Fibroblast of skin of abdomen (primary cell): ENCODE measurements at regions not wholly inside any gene's neighbourhood (a gene's known extent, or its start where the extent isn't known, plus 50 kb on each side); places are given as distances from the start of the nearest gene placed in this dataset.
A peak's percentile ranks its signal among the peaks of the same experiment; 100 is the strongest.

Experiments
- DNase-seq: peaks from one replicate; pipeline ENCODE4 v3.0.0-alpha.2; 2013

DNA sequence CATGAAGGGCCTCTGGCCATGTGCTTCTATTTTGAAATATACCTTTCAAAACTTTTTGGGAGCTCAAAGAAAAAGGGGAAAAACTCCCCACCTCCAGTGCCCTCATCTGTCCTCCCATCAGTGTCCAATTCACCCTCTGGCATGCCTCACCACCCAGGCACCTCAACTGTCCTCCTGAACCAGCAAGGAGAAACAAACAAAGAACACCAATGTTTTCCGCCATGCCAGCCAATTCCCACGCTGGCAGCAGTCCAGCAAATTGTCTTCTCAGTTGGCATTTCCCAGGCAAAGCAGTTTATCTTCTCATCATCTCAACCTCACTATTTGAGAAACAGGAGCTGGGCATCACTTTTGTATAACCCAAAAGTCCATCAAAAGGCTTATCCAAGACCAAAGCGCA is 496.9 kb downstream of the SOX6 start:
- no peak for DNase-seq

DNA sequence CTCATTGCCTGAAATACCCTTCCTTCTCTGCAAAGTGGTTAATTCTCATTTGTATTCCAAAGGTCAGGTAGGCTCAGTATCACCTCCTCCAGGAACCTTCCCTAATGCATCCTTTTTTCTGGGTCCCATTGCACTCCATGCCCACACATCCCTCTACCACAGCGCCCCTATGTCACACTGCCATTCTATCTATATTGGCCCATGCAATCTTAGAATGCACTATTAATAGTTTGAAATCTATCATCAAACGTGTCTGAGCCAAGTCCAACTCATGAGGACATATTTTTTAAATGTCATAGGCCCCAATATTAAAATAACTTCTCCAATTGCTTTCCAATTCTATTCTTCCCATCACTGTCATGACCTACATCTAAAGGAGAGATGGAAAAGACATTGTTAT is 495.1 kb downstream of the SOX6 start:
- DNase-seq = no peak

DNA sequence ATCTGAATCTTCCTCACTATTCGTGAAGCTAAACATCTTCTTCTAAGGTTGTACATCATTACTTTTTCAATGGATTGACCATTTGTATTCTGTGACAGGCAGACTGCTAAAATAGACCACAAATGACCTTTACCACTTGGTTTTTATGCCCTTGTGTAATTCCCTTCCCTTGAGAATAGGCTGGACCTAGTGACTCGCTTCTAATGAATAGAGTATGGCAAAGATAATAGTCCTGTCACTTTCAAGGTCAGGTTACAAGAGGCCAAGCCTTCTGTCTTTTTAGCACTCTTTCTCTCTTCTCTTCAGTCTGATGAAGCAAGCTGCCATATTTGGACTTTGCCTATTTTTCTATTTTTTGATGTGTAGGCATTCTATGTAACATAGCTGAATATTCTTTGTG is 492.9 kb downstream of the SOX6 start:
- DNase-seq = no peak

DNA sequence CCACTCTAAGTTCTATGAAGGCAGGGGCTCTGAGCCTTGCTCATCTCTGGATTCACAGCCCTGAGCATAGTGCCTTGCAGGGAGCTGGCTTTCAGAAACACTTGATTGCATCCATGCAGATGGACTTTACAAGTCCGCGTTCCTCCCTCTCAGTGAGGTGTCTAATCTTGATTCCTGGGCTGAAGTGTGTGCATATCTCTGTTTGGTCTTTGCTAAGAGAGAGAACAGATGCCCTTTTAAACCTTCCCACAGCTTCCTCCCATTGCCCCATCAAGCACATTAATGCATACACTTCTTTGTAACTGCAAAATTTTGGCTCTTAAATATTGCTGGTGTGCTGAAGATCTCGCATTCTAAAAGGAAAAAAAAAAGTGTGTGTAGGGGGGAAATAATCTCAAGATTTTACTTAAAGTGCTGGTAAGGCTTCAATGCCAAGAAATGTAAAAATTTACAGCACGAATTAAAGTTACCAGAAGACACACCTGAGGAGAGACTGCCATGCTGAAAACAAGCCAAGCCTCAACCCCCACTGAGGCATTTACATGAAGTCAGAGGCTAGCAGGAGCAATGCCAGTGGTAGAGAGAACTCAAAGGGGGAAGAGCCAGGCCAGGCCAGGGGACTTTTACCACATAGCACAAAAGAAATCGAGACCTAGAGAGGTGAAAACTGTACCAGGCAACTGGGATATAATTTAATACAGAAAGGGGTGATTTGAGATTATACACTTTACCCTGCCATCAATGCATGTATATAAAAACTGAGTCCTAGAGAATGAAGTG is 492.1 kb downstream of the SOX6 start:
- no peak for DNase-seq

DNA sequence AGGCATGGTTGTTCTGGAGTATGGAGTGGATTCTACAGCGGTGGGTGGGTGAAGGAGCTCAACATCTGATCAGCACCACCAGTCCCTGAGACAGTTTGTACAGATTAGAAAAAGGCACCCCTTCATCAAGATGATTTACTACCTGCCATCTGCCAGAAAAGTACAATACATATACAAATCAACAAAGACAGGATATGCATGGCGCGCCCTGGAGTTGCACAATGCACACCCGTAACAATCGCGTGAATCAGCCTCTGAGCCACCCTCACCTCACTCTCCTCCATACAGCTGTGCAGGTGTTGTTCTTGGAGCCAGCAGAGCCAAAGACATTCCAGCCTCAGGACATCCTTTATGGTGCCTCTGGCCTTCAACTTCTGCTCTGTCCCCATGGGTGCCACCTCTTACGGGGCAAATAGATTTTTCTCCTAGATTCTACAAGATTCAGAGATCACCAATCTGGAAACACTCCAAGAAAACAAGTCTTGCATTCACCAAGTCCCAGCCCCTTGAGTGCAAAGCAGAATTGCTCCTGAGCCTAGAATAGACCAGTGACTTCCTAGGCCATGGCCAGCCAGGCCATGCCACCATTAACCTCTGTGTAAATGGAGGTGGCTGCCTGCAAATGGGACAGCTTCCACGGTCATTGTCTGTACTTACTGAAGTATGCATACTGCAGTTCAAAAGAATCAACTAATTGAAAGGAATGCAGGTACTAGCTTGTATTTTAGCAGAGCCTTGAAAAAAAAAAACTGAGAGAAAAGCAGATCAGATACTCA is 490.9 kb downstream of the SOX6 start:
- no peak for DNase-seq

DNA sequence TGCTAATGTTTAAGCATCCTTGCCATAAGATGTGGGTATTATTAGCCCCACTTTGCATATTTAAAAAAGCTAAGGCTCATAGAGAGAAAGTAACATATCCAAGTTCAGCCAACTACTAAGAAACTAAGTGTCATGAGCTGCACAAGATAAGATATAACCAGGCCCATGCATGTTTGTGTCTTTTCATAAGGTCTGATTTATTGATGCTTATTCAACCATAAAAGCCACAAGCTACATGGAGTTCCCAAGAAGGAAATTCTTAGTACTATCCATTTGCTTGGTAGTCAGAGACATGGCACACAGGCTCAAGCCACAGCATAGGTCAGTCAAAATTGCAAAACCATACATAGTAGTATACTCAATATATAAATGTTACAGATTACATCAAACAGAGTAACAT is 488.5 kb downstream of the SOX6 start:
- DNase-seq = no peak

DNA sequence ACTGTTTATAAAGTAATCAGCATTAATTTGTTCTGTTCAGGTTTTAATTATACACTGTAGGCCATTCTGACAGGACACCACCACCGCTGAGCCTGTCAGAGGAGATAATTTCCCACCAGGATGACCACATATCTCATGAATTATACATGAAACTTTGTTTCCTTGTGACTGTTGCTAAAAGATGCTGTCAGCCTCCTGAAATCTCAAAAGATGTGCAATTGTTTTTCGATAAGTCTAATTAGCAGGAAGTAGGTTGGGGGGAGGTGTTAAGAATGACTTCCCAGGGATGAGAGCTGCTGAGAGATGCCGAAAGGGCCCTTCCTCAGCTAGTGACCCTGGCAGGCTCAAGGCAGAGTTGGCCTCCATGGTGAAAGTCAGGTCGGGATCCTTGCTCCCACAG is 485.4 kb downstream of the SOX6 start:
- DNase-seq = no peak

DNA sequence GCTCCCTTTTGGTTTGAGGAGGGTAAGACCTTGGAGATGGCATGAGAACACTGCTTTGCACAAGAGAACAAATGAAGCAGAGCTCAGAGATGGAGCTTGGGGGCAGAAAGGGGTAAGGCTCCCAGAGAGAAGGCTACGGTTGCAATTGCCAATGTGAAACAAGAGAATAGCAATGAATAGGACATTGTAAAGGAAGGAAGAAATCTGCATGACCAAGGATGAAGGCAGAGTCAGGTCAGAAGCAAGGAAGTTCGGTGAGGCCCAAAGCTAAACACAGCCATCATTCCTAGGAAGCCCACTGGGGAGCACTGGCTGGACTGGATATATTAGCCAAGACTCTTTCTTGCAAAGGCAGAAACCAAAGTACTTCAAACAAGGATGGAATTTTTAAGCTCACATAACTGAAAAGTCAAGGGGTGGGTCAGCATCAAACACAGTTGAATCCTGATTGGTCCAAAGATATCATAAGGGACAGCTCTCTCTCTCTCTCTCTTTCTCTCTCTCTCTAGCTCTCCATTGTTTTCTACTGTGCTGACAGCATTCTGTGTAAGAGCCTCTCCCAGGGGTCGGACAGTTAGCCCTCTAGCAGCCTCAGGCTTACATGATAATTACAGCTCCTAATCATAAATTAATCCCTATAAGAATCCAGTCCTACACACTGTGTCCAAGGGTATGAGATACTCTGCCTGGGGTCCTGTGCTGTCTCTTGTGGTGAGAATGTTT is 484.3 kb downstream of the SOX6 start:
- no peak for DNase-seq

DNA sequence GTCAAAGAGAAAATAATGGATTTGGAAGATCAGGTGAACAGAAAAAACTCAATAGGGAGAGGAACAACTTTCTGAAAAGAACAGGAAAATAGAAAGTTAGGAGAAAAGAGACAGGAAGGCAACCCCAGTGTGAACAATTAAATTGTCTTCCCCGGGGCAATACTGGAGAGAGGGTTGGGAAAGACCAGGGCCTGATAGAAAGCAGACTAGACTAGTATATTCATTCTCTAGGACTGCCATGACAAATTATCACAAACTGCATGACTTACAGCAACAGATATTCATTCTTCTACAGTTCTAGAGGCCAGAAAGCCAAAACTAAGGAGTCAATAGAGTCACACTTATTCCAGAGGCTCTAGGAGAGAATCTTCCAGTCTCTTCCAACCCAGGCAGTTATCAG is 482.8 kb downstream of the SOX6 start:
- no peak for DNase-seq

DNA sequence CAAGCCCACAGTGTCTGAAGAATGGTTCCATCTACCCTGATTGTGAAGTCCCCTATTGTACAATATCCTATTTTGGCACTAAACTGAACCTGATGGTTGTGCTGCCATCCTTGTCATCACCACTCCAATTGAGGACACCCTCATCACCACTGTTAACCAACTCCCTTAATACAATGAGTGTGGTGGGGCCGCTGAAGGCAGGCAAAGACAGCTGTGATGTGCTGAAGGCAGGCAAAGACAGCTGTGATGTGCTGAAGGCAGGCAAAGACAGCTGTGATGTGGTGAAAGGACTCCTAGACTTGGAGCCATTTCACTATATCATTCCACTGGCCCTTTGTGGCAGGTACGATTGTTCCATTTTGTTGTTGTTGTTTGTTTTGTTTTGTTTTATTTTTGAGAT is 481.6 kb downstream of the SOX6 start:
- no peak for DNase-seq

DNA sequence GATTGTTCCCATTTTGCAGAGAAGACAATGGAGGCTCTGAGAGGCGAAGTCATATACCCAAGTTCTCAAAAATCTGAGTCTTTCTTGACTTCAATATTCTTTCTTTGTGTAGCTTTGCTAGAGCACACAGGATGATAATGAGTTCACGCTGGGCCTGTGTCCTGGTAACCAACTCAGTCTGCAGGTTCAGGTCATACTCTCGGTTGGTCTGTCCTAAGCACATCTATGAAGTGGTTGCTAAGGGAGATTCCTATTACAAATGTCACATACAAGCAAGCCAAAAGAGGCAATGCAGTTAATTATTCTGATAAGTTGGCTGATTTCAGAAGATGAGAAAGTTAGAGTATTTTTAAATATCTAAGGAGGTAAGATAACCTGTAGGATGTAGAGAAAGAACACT is 481.0 kb downstream of the SOX6 start:
- DNase-seq = no peak

DNA sequence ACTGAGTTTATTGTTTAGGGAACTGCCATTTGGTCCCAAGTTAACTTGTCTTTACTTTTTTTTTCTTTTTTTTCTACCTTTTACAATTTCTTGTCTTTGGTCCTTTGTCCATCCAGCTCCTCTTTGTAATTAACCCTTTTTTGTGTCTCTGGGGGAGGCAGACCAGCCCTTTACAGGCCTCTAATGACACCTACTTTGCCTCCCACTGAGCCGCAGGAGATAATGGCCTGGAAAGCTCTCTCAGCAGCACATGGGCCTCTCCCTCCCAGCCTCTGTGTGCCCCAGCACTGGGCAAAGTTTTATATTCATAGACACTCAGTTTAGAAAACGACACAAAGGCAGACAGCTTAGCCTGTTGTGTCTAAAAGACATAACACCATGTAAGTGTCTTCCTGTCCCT is 480.4 kb downstream of the SOX6 start:
- no peak for DNase-seq

DNA sequence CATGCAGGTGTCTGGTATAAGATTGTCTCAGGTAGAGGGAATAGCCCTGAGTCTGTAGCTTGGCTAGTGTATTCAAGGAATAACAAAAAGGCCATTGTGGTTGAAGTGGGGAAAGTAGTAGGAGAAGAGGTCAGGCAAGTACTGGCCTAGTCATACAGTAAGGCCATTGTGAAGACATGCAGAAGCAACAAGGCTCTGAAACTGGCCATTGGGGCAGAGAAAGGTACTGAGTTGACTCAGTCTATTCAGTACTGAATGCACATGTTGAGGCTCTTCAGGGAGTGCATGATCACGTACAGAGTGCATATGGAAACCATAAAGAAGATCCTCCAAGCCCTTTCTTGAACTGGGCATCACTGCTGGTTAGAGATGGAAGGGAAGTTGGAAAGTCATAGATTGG is 477.6 kb downstream of the SOX6 start:
- no peak for DNase-seq

DNA sequence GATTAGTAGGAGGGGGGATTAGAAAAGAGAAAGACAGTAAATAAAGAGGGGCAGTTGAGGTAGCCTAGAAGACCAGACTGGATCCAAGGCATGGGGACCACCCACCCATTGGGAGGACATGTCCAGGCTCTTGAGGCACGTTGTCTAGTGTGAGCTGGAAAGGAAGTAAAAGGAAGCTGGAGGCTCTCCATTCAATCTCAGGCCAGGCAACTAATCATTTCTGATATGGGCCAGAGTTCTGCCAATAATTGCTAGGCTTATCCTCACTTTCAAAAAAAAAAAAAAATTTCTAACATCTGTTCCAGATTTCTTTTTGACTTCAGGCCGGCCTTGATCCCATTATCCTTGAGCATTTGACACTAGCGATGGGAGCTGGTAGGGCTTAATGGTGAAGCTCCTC is 476.1 kb downstream of the SOX6 start:
- no peak for DNase-seq

DNA sequence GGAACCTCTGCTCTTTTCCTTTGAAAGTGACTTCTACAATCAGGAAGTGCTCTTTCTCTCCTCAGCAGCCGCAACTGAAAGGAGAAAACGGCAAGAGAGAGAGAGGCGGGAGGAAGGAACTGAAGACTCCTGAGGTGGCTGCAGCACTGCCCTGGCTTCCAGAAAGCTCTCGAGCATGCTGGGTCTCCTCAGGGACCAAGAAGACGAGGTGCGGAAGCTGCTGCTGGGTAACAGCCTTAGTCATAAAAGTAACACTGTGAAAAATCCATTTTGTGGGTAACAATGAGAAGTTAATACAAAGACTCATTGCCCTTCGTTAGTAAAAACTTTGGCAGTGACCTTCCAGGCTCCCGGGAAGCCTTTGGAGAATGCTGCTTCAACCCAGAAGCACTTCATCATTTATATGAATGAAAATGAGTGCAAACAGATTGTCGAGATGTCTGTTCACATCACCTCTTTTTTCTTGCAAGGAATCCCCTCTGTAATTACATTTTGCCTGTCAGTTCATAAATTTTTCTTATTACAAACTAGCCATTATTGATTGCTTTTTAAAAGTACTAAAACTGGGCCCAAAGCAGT is 473.4 kb downstream of the SOX6 start:
- DNase-seq = peak; percentile 25

DNA sequence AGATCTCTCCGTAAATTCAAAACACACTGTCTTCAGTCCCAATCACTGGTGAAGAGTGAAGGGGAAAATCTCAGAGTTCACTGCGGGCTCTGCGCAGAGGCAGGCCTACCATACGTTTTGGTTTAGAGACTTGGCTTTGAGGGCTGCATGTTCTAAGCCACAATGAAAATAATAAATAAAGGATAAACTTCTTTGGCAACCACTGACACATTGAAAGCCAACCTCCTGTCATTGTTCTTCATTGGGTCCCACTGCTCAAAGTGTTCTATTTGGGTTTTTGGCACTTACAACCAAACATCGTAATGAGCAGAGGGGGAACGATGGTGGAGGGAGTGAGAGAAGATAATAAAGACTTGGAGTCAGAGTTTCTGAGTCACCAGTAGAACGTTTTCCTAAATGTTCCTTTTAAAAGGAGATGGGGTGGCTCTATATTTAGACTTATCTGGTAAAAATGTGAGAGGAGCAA is 472.9 kb downstream of the SOX6 start:
- DNase-seq = no peak

DNA sequence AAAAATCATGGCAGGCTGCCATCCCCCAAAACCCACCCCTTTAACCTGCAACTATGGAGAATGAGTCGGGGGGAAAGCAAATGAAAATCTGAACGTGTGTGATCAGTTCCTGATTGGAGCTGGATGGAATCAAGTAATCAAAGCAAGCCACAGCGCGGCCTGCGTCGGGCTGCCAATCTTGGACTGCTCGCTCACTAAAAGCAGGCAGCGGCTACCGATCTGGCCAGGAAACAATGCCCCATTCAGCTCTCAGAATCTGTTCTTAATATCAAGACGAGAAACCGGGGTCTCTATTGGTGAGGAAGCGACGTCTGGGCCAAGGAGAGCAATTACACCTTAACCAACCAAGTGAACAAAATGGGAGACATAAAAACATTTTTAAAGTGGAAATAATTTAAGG is 472.2 kb downstream of the SOX6 start:
- no peak for DNase-seq

DNA sequence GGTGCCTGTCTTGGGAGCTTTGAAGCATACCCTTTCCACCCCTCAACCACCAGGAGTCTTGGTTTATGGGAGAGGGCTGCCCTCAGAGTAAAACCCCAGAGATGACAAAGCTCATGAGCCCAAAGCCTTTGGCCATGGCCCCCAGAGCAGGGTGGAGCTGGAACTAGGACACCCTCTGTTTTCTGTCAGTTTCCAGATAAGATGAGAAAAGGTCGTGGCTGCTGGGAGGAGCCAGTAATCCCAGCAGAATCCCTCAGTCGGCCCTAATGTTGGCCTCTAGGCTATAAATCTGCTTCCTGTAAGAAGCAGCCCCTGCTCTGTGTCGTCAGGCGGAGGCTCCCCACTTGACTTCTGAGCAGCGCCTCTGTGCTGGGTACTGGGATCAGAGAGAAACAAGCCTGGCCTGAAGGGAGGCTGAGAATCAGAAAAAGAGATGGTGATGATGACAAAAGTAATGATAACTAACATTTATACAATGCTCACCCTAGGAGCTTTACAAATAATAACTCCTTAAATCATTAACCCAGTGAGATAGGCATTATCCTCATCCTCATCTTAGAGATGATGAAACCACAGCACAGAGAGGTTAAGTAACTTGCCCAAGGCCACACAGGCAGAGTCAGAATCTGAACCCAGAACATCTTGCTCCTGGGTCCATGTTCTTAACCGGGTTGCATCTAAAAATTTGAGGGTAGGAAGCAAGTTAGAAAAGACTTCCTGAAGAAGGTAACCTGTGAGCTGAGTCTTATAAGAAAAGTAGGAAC is 471.4 kb downstream of the SOX6 start:
- DNase-seq = no peak

DNA sequence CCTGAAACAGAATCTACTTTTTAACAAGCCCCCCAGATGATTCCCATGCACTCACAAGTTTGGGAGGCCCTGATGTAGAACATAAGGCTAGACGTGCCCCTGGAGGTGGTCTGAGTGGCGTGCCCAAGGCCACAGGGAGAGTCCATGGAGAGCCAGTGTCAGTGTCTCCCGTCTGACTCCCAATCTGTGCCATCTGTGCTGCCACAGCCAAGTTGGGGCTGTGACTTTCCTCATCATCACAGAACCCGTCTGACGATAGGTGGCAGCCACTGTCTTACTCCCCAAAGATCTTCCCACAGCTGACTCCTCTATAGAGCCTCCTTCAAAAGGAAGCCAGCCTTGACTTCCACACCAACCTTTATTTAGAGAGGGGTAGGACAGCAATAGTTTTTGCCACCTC is 470.5 kb downstream of the SOX6 start:
- DNase-seq = no peak

DNA sequence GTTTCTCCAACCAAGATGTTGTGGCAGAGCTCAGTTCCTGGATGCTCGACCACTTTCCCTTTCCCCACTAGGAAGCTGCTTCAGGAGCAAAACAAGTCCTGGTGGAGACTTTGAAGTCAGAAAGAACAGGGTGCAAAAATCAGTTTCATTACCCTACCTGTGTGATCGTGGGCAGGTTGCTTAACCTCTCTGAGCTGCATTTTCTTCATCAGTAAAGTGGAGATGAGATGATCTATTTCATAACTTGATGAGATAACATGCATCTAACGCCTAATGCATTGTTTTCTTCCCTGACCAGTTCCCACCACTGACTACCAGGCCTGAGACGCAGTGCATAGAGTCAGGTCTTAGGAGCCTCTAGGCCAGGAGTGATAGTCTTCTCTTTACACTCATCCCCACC is 470.0 kb downstream of the SOX6 start:
- no peak for DNase-seq

DNA sequence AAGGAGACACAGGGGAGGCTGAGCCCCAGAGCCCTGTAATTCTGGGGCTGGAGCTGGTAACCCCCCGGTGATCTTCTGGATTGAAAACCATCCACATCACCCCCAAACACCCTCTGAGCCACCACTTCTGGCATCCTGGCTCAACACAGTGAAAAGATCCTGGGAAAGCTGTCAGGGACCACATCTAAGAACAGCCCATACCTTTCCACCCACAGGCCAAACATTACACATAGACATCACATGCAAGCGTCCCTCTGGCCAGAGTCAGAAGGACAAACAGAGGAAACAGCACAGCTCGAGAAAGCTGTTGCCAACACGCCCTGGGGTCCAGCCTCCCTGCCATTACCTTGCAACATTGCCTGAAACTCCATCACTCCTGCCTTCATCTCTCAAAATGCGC is 469.5 kb downstream of the SOX6 start:
- peak; percentile 22 for DNase-seq

DNA sequence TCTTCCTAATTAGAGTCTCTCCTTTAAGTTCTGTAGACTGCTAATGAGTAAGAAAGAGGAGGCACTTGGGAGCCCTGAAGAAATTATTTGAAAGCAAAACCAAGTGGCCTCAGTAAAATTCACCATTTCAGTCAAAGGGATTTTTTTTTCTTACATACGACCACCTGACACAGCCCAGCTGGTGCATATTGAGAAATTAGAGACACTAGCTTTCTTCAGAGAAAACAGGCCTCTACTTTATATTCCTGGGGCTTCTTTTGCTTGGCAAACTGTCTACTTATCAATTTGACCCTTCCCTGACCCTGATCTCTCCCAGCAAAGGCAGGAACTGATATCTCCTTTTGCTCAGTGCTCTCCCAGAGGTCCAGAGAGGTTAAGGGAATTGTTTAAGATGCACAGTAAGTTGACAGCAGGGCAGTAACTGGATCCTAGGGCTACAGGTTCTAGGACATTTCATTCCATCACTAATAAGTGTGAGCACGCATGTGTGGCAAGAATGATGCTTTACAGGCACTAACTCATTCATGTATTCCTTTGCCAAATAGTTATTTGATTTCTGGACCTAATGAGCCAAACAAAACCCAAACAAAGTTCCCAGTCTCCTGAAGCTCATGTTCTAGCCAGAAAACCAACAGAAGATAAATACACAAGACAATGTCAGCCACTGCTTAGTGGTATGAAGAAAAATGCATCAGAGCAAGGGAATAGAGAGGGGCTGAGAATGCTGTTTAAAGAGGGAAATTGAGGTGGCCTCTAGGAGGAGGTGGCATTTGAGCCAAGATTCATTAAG is 467.6 kb downstream of the SOX6 start:
- no peak for DNase-seq
